HCT116 (cell line): ENCODE measurements at regions not wholly inside any gene's neighbourhood (a gene's known extent, or its start where the extent isn't known, plus 50 kb on each side); places are given as distances from the start of the nearest gene placed in this dataset.

Source experiments
- ATAC-seq: fragments of 200-7000 bp; cut with Tn5 transposase; 2 replicates; pipeline ENCODE4 v1.9.1; 2020; ENCODE audit warnings: mild to moderate bottlenecking, moderate library complexity
- BruUV-seq: library from RNA; stranded (reverse); fragments of 400-500 nt; replicated peaks from 2 replicates; lab custom pipeline; 2021; lab: Mats Ljungman, UMichigan
- CTCF ChIA-PET: fragments of 300-600 bp; sonication (Branson Sonifier 250); formaldehyde crosslinking; loops from one replicate; lab custom pipeline; 2021; ENCODE audit warnings: antibody characterized with exemption; lab: Charles Lee
- POLR2A ChIA-PET: fragments of 300-600, 350-600 bp; sonication (Branson Sonifier 250); formaldehyde crosslinking; loops from one replicate; lab custom pipeline; 2021; ENCODE audit warnings: antibody characterized with exemption; lab: Charles Lee
- RAD21 ChIA-PET, 2 experiments: fragments of 300-600 bp; sonication (Branson Sonifier 250); formaldehyde crosslinking; loops; one replicate each; lab custom pipeline; 2023; ENCODE audit warnings: low total read pairs in 2 of 2; ENCODE audit not compliant: uncharacterized antibody in 2 of 2, unreplicated experiment in 2 of 2, low non-redundant PET in 1 of 2; lab: Charles Lee
- DNase-seq: peaks from one replicate; pipeline ENCODE4 v3.0.0-alpha.2; 2010; ENCODE audit warnings: low read depth, low spot score
- H2AFZ ChIP-seq: fragments of 200-600 bp; shearing (Covaris generic), sonication (generic); 2 replicates; pipeline ENCODE4 v1.6.1; 2017; ENCODE audit warnings: low read depth, mixed run types, mixed read lengths, antibody characterized with exemption, low read length; ENCODE audit not compliant: poor library complexity, severe bottlenecking
- H3K27ac ChIP-seq: 2 replicates; pipeline ENCODE4 v1.5.1; 2012; ENCODE audit warnings: low read depth, low read length
- H3K27me3 ChIP-seq: fragments of 200-600 bp; sonication (generic); 2 replicates; pipeline ENCODE4 v1.6.1; 2016; ENCODE audit warnings: mixed run types, low read length, mixed read lengths; ENCODE audit not compliant: insufficient read depth
- H3K36me3 ChIP-seq, 2 experiments: fragments of 200-500 bp in 1 of 2; fragments of 200-600 bp in 1 of 2; sonication (Bioruptor generic) in 1 of 2; sonication (generic) in 1 of 2; 2 replicates each; pipeline versions ENCODE4 v1.5.1 to v1.6.1; 2014 to 2016; ENCODE audit warnings: low read length in 2 of 2, inconsistent platforms in 1 of 2, mixed read lengths in 1 of 2, mixed run types in 1 of 2; ENCODE audit not compliant: insufficient read depth in 2 of 2, control insufficient read depth in 1 of 2
- H3K4me1 ChIP-seq, 2 experiments: fragments of 200-600 bp in 1 of 2; sonication (generic) in 1 of 2; 2 replicates each; pipeline versions ENCODE4 v1.5.1 to v1.6.1; 2012 to 2017; ENCODE audit warnings: low read length in 2 of 2, inconsistent platforms in 1 of 2, mild to moderate bottlenecking in 1 of 2, mixed read lengths in 1 of 2, mixed run types in 1 of 2, moderate library complexity in 1 of 2; ENCODE audit not compliant: insufficient read depth in 2 of 2, control insufficient read depth in 1 of 2
- H3K4me2 ChIP-seq: fragments of 200-600 bp; sonication (generic); 2 replicates; pipeline ENCODE4 v1.6.1; 2017; ENCODE audit warnings: mixed run types, low read length, mixed read lengths
- H3K4me3 ChIP-seq, 2 experiments: fragments of 200-600 bp in 1 of 2; sonication (generic) in 1 of 2; replicated peaks in 1 of 2; 2 replicates each; pipeline ENCODE4 v1.5.1; 2011 to 2016; ENCODE audit warnings: low read length in 2 of 2, control low read depth in 1 of 2, low read depth in 1 of 2, mild to moderate bottlenecking in 1 of 2, mixed read lengths in 1 of 2, mixed run types in 1 of 2
- H3K79me2 ChIP-seq: fragments of 200-600 bp; sonication (generic); 2 replicates; pipeline ENCODE4 v1.6.1; 2017; ENCODE audit warnings: mild to moderate bottlenecking, mixed run types, low read length, moderate library complexity, mixed read lengths; ENCODE audit not compliant: insufficient read depth
- H3K9ac ChIP-seq: fragments of 200-600 bp; sonication (generic); 2 replicates; pipeline ENCODE4 v1.6.1; 2016; ENCODE audit warnings: low read length, mixed read lengths
- H3K9me2 ChIP-seq: fragments of 200-600 bp; sonication (generic), shearing (Covaris generic); 2 replicates; pipeline ENCODE4 v1.6.1; 2017; ENCODE audit warnings: mixed run types, mild to moderate bottlenecking, moderate library complexity; ENCODE audit not compliant: insufficient read depth
- H3K9me3 ChIP-seq, 2 experiments: fragments of 200-500 bp in 1 of 2; fragments of 200-600 bp in 1 of 2; sonication (Bioruptor generic) in 1 of 2; sonication (generic) in 1 of 2; 2 replicates each; pipeline ENCODE4 v1.6.1; 2014 to 2017; ENCODE audit warnings: low read length in 2 of 2, mixed read lengths in 2 of 2, inconsistent platforms in 1 of 2, low read depth in 1 of 2, mild to moderate bottlenecking in 1 of 2, mixed run types in 1 of 2, moderate library complexity in 1 of 2; ENCODE audit not compliant: control insufficient read depth in 1 of 2, insufficient read depth in 1 of 2
- H4K20me1 ChIP-seq: fragments of 200-600 bp; sonication (generic), shearing (Covaris generic); 2 replicates; pipeline ENCODE4 v1.6.1; 2017; ENCODE audit warnings: mixed run types, mild to moderate bottlenecking, moderate library complexity; ENCODE audit not compliant: insufficient read depth
- ATF3 ChIP-seq: IDR thresholded peaks from 2 replicates; pipeline ENCODE4 v1.6.1; 2012
- CBX3 ChIP-seq: IDR thresholded peaks from 2 replicates; pipeline ENCODE4 v1.6.1; 2012; ENCODE audit warnings: low read depth
- CEBPB ChIP-seq: IDR thresholded peaks from 2 replicates; pipeline ENCODE4 v1.6.1; 2012; ENCODE audit warnings: low read depth
- ELF1 ChIP-seq: IDR thresholded peaks from 2 replicates; pipeline ENCODE4 v1.6.1; 2012; ENCODE audit warnings: low read depth, borderline replicate concordance
- EZH2phosphoT487 ChIP-seq: fragments of 200-600 bp; IDR thresholded peaks from 2 replicates; pipeline ENCODE4 v1.6.1; 2018; ENCODE audit warnings: antibody characterized with exemption, borderline replicate concordance
- MAX ChIP-seq: IDR thresholded peaks from 2 replicates; pipeline ENCODE4 v1.6.1; 2012
- POLR2A ChIP-seq: IDR thresholded peaks from 2 replicates; pipeline ENCODE4 v1.7.0; 2011; ENCODE audit warnings: borderline replicate concordance; ENCODE audit not compliant: insufficient read depth, insufficient read length; ENCODE audit errors: extremely low read depth
- REST ChIP-seq: IDR thresholded peaks from 2 replicates; pipeline ENCODE4 v1.6.1; 2012; ENCODE audit warnings: low read depth
- SRF ChIP-seq: IDR thresholded peaks from 2 replicates; pipeline ENCODE4 v1.6.1; 2012; ENCODE audit warnings: low read depth
- ZBTB33 ChIP-seq: IDR thresholded peaks from 2 replicates; pipeline ENCODE4 v1.6.1; 2011; ENCODE audit warnings: mild to moderate bottlenecking, low read length, moderate library complexity; ENCODE audit not compliant: insufficient replicate concordance; ENCODE audit errors: extremely low read depth
- intact Hi-C: fragments of 100-400 bp; cut with micrococcal nuclease; formaldehyde crosslinking; loops from 2 replicates; pipeline ENCODE4 v1.10.0; 2022

- Histone ChIP-seq H3K27me3 (no peaks in the 10 kb centered on the region), H3K4me2 (no peak overlapping the region), H3K27ac (no peak overlapping the region), H3K4me1 (no peaks in the 10 kb centered on the region), H3K4me3 (no peak overlapping the region), H4K20me1 (no peaks in the 10 kb centered on the region), H3K9me3 (no peaks in the 10 kb centered on the region), H3K9ac (no peak overlapping the region), H3K9me2 (no peaks in the 10 kb centered on the region), H3K36me3 (no peaks in the 10 kb centered on the region), H3K79me2 (no peaks in the 10 kb centered on the region), H2AFZ (no peak overlapping the region)
- TF ChIP-seq MAX (no peak), SRF (no peak), ZBTB33 (no peak), CEBPB (no peak), REST (no peak), POLR2A (no peak), ATF3 (no peak), ELF1 (no peak), EZH2phosphoT487 (no peak), CBX3 (no peak)
- no TSS peak for BruUV-seq
- ChIA-PET POLR2A (no interaction called here), CTCF (no interaction called here), RAD21 (no interaction called here)
- DNase-seq (no peak), ATAC-seq (no peak)
- intact Hi-C loops: no loop called here
These were observed 217.2 kb upstream of the CBLB start for GRCh38 chr3:106086038-106086437.
